Panc1 (cell line): ENCODE measurements at regions not wholly inside any gene's neighbourhood (a gene's known extent, or its start where the extent isn't known, plus 50 kb on each side); places are given as distances from the start of the nearest gene placed in this dataset.

ENCODE experiments used
- ATAC-seq: fragments of 200-7000 bp; cut with Tn5 transposase; 2 replicates; pipeline ENCODE4 v1.9.1; 2020; ENCODE audit warnings: mild to moderate bottlenecking, moderate library complexity
- BruUV-seq: library from RNA; stranded (reverse); fragments of 400-500 nt; replicated peaks from 2 replicates; lab custom pipeline; 2021; lab: Mats Ljungman, UMichigan
- CTCF ChIA-PET: fragments of 300-600 bp; sonication (Branson Sonifier 250); formaldehyde crosslinking; loops from one replicate; lab custom pipeline; 2022; ENCODE audit warnings: antibody characterized with exemption; lab: Charles Lee
- POLR2A ChIA-PET: fragments of 300-600 bp; sonication (Branson Sonifier 250); formaldehyde crosslinking; loops from one replicate; lab custom pipeline; 2022; ENCODE audit warnings: antibody characterized with exemption; lab: Charles Lee
- DNase-seq: peaks from one replicate; pipeline ENCODE4 v3.0.0-alpha.2; 2010; ENCODE audit warnings: low read depth, low spot score
- H3K27ac ChIP-seq: 2 replicates; pipeline ENCODE4 v1.5.1; 2011; ENCODE audit warnings: mild to moderate bottlenecking, low read length, inconsistent platforms
- H3K27me3 ChIP-seq: fragments of 200-500 bp; sonication (Bioruptor generic); 2 replicates; pipeline ENCODE4 v1.6.0; 2014; ENCODE audit warnings: low read length, inconsistent platforms; ENCODE audit not compliant: control insufficient read depth, insufficient read depth
- H3K36me3 ChIP-seq: fragments of 200-500 bp; sonication (Bioruptor generic); 2 replicates; pipeline ENCODE4 v1.5.1; 2014; ENCODE audit warnings: inconsistent platforms, mild to moderate bottlenecking, low read length, moderate library complexity; ENCODE audit not compliant: control insufficient read depth, insufficient read depth
- H3K4me1 ChIP-seq: 2 replicates; pipeline ENCODE4 v1.5.1; 2011; ENCODE audit warnings: inconsistent platforms, mild to moderate bottlenecking, low read length, moderate library complexity; ENCODE audit not compliant: control insufficient read depth, insufficient read depth
- H3K4me3 ChIP-seq, 2 experiments: 2 replicates each; pipeline ENCODE4 v1.5.1; 2011 to 2012; ENCODE audit warnings: low read depth in 2 of 2, low read length in 2 of 2, mild to moderate bottlenecking in 2 of 2, inconsistent platforms in 1 of 2, moderate library complexity in 1 of 2
- H3K9me3 ChIP-seq: fragments of 200-500 bp; sonication (Bioruptor generic); 2 replicates; pipeline ENCODE4 v1.5.1; 2014; ENCODE audit warnings: low read depth, mild to moderate bottlenecking, inconsistent platforms, low read length, moderate library complexity; ENCODE audit not compliant: control insufficient read depth, insufficient read depth
- CTCF ChIP-seq: fragments of 450-650 bp; IDR thresholded peaks from 2 replicates; pipeline ENCODE4 v1.5.1; 2017; ENCODE audit warnings: mild to moderate bottlenecking
- POLR2AphosphoS5 ChIP-seq: IDR thresholded peaks from 2 replicates; pipeline ENCODE4 v1.6.1; 2012; ENCODE audit warnings: mild to moderate bottlenecking, low read depth, low read length, moderate library complexity
- REST ChIP-seq, 2 experiments: IDR thresholded peaks; 2 replicates each; pipeline ENCODE4 v1.6.1; 2011 to 2012; ENCODE audit warnings: low read depth in 2 of 2, control low read depth in 1 of 2, low read length in 1 of 2, mild to moderate bottlenecking in 1 of 2, moderate library complexity in 1 of 2; ENCODE audit not compliant: insufficient read depth in 1 of 2
- SIN3A ChIP-seq: IDR thresholded peaks from 2 replicates; pipeline ENCODE4 v1.6.1; 2012; ENCODE audit warnings: low read depth, mild to moderate bottlenecking, low read length, moderate library complexity, borderline replicate concordance; ENCODE audit not compliant: insufficient read depth
- TCF7L2 ChIP-seq: IDR thresholded peaks from 2 replicates; pipeline ENCODE4 v1.6.1; 2011; ENCODE audit warnings: mild to moderate bottlenecking, low read depth, low read length, inconsistent platforms
- in situ Hi-C: cut with HindIII; loops from 2 replicates; pipeline ENCODE4 v1.10.0; 2016; ENCODE audit warnings: low sequenced_read_pairs, low pct_unique_long_range_greater_than_20kb
- intact Hi-C: fragments of 100-400 bp; cut with micrococcal nuclease; formaldehyde crosslinking; loops from one replicate; pipeline ENCODE4 v1.10.0; 2022; ENCODE audit not compliant: unreplicated experiment

GRCh38 chr14:25750436-25750835 lies 700.5 kb upstream of the STXBP6 start:
- in situ Hi-C loops: no loop called here
- Histone ChIP-seq H3K27ac (no peak overlapping the region), H3K4me3 (no peak overlapping the region), H3K36me3 (no peaks in the 10 kb centered on the region), H3K27me3 (no peaks in the 10 kb centered on the region), H3K4me1 (no peaks in the 10 kb centered on the region), H3K9me3 (no peaks in the 10 kb centered on the region)
- no TSS peak for BruUV-seq
- POLR2A ChIA-PET: no interaction called here
- TF ChIP-seq CTCF (no peak), TCF7L2 (no peak), POLR2AphosphoS5 (no peak), SIN3A (no peak), REST (IDR thresholded peaks at IDR 0.05; ENCODE audit: insufficient read depth in 1 of 2, low read depth in 2 of 2, low read length in 1 of 2) (no peak)
- CTCF ChIA-PET: no interaction called here
- intact Hi-C loops: no loop called here
- ATAC-seq: no peak
- DNase-seq: no peak
